ENCODE measurements at regions not wholly inside any gene's neighbourhood (a gene's known extent, or its start where the extent isn't known, plus 50 kb on each side); places are given as distances from the start of the nearest gene placed in this dataset.
"Not testable (repeated sequence)": the region's sequence is repeated elsewhere in the genome, so short reads cannot be mapped to it uniquely, and the experiment has no call there.

DNA sequence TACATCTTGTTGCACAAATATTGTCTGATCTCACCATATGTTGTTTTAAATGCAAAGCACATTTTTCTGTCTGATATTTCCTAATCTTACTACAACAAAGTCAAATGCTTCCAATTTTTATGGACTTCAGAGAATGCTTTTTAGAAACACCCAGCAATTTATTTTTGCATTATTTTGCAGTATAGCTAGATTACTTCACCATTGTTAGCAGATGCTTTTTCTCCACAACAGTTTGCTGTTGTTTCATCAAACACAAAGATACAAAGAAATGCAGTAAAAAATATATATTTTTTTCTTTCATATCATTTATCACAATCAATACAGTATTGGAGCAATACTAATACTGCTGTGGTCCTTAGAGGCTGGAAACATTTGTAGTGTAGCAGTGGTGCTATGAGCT, 674.4 kb downstream of the TMTC2 start:
- no peak for DNase-seq (ENCODE audit: low spot score)

GRCh38 chr12:83349907-83350611, 663.4 kb downstream of the TMTC2 start:
- no peak for DNase-seq (ENCODE audit: low spot score)

- DNase-seq (ENCODE audit: low spot score) = no peak
These were observed 659.6 kb downstream of the TMTC2 start for GRCh38 chr12:83346333-83346732.

GRCh38 chr12:83343767-83344166, 657.1 kb downstream of the TMTC2 start:
- DNase-seq (ENCODE audit: low spot score) = no peak

GRCh38 chr12:83335748-83336147, 649.0 kb downstream of the TMTC2 start:
- DNase-seq (ENCODE audit: low spot score) = no peak

DNA sequence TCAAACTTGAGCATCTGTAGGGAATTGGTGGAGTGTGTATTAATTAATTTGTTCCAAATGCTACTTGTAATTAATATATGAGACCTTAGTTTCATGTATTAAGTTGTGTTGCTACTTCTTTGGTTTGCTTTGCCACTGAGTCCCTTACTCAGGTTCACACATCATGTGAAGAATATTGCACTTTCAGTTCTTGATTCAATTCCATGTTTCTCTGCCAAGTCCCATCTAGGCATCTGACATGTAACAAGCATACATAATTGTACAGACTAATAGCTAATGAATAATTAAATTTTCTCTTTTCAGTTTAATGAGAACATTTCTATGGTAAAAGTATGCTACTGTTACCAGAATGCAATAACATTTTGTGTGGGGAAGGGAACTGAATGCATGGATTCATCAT, 640.0 kb downstream of the TMTC2 start:
- no peak for DNase-seq (ENCODE audit: low spot score)

DNA sequence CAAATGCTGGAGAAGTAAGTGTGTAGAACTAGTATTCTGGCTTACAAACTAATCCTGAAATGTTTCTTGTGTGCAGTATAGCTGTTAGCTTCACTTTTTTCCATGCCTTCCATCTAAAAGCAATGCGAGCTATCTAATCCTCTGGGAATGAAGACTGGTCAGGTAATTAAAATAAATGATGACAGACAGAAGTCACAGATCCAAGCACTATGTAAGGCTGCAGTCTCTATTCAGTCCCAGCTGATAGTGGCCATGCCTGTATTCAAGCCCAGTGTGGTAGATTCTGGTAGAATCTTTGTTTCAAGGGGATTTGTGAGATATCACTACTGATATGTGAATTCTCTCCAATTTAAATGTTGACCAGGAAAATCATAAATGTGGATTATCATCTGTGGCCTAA, 637.2 kb downstream of the TMTC2 start:
- no peak for DNase-seq (ENCODE audit: low spot score)

- no peak for DNase-seq (ENCODE audit: low spot score)
These were observed 636.1 kb downstream of the TMTC2 start for GRCh38 chr12:83322809-83323208.

DNA sequence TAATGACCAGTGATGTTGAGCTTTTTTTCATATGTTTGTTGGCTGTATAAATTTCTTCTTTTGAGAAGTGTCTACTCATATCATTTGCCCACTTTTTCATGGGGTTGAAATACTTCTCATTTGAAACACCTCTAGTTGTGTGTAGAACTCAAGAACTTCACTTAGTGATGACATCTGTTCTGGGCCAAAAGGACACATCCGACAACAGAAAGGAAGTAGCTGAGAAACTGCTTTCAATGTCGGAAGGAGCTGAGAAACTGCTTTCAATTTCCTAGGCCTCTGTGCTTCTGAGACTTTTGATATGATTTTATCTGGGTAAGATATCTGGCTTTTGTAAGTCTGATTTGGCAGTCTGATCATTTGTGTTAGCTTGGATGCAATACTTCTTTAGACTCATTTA, 635.3 kb downstream of the TMTC2 start:
- no peak for DNase-seq (ENCODE audit: low spot score)

- no peak for DNase-seq (ENCODE audit: low spot score)
These were observed 633.6 kb downstream of the TMTC2 start for GRCh38 chr12:83320350-83320749.

GRCh38 chr12:83318386-83319098, 631.8 kb downstream of the TMTC2 start:
- peak; percentile 2 for DNase-seq (ENCODE audit: low spot score)

DNA sequence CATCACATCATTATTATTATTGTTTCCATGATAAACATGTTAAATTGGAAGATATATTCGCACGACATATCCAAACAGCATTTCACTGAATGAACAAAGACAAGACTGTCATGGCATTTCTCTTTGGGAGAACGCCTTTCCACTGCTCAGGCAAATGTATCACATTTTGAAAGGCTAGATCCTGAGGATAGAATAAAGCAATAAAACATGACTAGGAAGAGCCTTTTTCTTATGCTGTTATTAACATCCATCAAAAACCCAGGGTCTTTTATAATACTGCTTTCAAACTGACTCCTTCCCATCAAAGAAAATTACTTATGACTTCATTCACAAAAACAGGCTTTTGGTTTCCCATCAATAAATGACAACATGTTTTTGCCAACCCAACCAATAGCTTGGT, 630.9 kb downstream of the TMTC2 start:
- DNase-seq (ENCODE audit: low spot score) = no peak

GRCh38 chr12:83313827-83314226, 627.1 kb downstream of the TMTC2 start:
- DNase-seq (ENCODE audit: low spot score) = no peak

DNA sequence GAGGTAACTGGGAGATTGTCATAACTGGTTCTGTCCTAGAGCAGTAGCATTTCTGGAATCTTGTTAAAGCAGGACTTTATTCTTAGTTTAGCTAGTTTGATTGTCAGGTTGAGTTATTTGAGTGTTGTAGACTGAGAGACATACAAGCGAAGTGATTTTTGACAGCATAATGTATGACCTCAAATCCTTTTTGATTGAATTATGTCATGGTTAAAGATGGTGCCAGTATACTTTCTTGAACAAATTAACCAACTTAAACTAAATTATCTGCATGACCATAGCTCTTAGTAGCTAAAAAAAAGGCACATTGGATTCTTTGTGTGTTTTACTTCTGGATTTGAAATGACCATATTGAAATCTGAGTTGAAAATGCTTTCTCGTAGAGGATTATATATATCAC, 626.6 kb downstream of the TMTC2 start:
- DNase-seq (ENCODE audit: low spot score) = no peak

GRCh38 chr12:83276904-83277303, 590.2 kb downstream of the TMTC2 start:
- DNase-seq (ENCODE audit: low spot score) = no peak

- no peak for DNase-seq (ENCODE audit: low spot score)
These were observed 584.5 kb downstream of the TMTC2 start for GRCh38 chr12:83271201-83271600.

DNA sequence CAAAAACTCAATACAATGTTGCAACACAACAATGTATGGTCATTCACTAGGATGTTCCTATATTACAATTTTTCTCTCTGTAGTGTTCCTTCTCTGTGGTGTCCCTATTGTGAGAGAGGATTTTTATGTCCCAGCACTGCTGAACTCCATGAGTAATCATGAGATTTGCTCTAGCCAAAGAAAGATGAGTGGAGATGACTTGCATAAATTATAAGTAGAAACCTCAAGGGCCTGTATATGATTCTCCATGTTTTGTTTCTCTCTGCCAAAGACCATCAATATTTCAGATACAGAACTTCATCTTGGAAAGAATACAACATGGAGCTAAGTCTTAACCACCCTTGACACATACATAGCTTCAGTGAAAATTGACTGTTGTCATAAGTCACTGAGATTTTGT, 579.1 kb downstream of the TMTC2 start:
- DNase-seq (ENCODE audit: low spot score) = no peak

DNA sequence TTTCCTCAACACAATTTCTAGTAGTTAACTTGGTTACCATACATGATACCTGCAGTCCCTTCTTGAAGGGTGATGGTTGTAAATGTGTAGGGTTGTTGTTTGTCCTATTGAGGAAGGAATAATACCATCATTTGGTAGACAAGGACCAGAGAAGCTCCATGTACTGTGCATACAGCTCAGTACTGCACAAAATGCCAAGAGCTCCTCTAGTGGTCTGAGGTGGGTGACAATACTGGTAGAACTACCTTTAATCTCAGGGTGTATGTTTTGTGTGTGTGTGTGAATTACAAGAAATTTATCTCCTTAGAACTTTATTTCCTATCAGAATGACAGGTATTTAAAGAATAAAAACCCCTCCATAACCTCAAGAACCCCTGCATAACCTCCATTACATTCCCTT, 575.3 kb downstream of the TMTC2 start:
- no peak for DNase-seq (ENCODE audit: low spot score)

GRCh38 chr12:83260126-83260525, 573.4 kb downstream of the TMTC2 start:
- DNase-seq (ENCODE audit: low spot score) = not testable (repeated sequence)

- no peak for DNase-seq (ENCODE audit: low spot score)
These were observed 571.0 kb downstream of the TMTC2 start for GRCh38 chr12:83257726-83258125.

DNA sequence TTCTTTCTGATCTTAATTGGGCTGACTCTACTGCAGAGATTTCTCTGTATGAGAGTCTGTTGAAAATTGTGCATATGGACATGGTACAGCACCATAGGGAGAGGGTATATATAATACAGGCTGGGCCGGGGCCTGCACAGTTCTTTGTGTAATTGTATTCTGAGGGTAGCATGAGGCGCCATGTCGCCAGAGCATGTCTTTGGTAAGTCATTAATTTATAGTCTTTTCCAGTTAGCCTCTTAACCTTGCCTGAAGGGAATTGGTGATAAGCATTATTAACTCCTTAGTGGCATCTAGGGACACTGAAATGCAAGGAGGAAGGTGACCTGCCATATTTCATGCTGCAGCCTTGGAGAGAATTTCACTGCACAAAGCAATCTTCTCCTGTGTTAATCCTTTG, 569.9 kb downstream of the TMTC2 start:
- DNase-seq (ENCODE audit: low spot score) = no peak

GRCh38 chr12:83250866-83251265, 564.2 kb downstream of the TMTC2 start:
- DNase-seq (ENCODE audit: low spot score) = no peak

GRCh38 chr12:83245156-83245555, 558.5 kb downstream of the TMTC2 start:
- no peak for DNase-seq (ENCODE audit: low spot score)

GRCh38 chr12:83244001-83244400, 557.3 kb downstream of the TMTC2 start:
- no peak for DNase-seq (ENCODE audit: low spot score)
